Parathyroid adenoma (tissue), 2 donors: ENCODE measurements at regions not wholly inside any gene's neighbourhood (a gene's known extent, or its start where the extent isn't known, plus 50 kb on each side); places are given as distances from the start of the nearest gene placed in this dataset.

Experiments
- H2AFZ ChIP-seq: fragments of 300-600 bp; sonication (generic); one replicate; pipeline ENCODE4 v1.7.0; 2017; ENCODE audit warnings: antibody characterized with exemption, mild to moderate bottlenecking
- H3K27ac ChIP-seq: fragments of 300-600 bp; sonication (generic); one replicate; pipeline ENCODE4 v1.7.0; 2017
- H3K27me3 ChIP-seq: fragments of 300-600 bp; sonication (generic); one replicate; pipeline ENCODE4 v1.7.0; 2017; ENCODE audit warnings: low read length; ENCODE audit not compliant: control insufficient read depth, insufficient read depth
- H3K36me3 ChIP-seq: fragments of 300-600 bp; sonication (generic); one replicate; pipeline ENCODE4 v1.7.0; 2017; ENCODE audit warnings: low read length; ENCODE audit not compliant: control insufficient read depth, insufficient read depth
- H3K4me1 ChIP-seq: fragments of 300-600 bp; sonication (generic); one replicate; pipeline ENCODE4 v1.7.0; 2017; ENCODE audit warnings: control low read depth
- H3K4me2 ChIP-seq: fragments of 300-600 bp; sonication (generic); one replicate; pipeline ENCODE4 v1.7.0; 2017; ENCODE audit warnings: low read length
- H3K4me3 ChIP-seq: fragments of 300-600 bp; sonication (generic); one replicate; pipeline ENCODE4 v1.7.0; 2017; ENCODE audit warnings: low read depth, low read length
- H3K79me2 ChIP-seq: fragments of 300-600 bp; sonication (generic); one replicate; pipeline ENCODE4 v1.7.0; 2017; ENCODE audit warnings: control low read depth
- H3K9ac ChIP-seq: fragments of 300-600 bp; sonication (generic); one replicate; pipeline ENCODE4 v1.7.0; 2017; ENCODE audit warnings: mild to moderate bottlenecking
- H3K9me3 ChIP-seq: fragments of 300-600 bp; sonication (generic); one replicate; pipeline ENCODE4 v1.7.0; 2017; ENCODE audit warnings: low read length; ENCODE audit not compliant: control insufficient read depth
- CTCF ChIP-seq: fragments of 300-600 bp; sonication (generic); IDR thresholded peaks from one replicate; pipeline ENCODE4 v1.7.0; 2017; ENCODE audit warnings: antibody characterized with exemption, mild to moderate bottlenecking
- donor health status: primary hyperparathyroidism.

- no peak overlapping the region for H3K27ac ChIP-seq
Measured at GRCh38 chr9:81150016-81150625, 539.2 kb downstream of the TLE1 start.

GRCh38 chr9:81146684-81147337 lies 542.5 kb downstream of the TLE1 start:
- Histone ChIP-seq H2AFZ (no peak overlapping the region), H3K4me2 (no peak overlapping the region), H3K79me2 (no peaks in the 10 kb centered on the region), H3K36me3 (no peaks in the 10 kb centered on the region), H3K9me3 (no peaks in the 10 kb centered on the region), H3K9ac (no peak overlapping the region), H3K4me3 (no peak overlapping the region), H3K4me1 (no peaks in the 10 kb centered on the region), H3K27ac (no peak overlapping the region), H3K27me3 (no peaks in the 10 kb centered on the region)
- TF ChIP-seq CTCF, result no peak

More at GRCh38 chr9:81150016-81150625, 539.2 kb downstream of the TLE1 start:
- Histone ChIP-seq H3K4me3 (no peak overlapping the region), H3K27me3 (no peaks in the 10 kb centered on the region), H3K36me3 (no peaks in the 10 kb centered on the region), H3K4me1 (no peaks in the 10 kb centered on the region), H3K9me3 (no peaks in the 10 kb centered on the region), H3K79me2 (no peaks in the 10 kb centered on the region), H3K4me2 (no peak overlapping the region), H3K9ac (no peak overlapping the region), H2AFZ (no peak overlapping the region)
- TF ChIP-seq CTCF, result no peak

- no peak overlapping the region for H3K4me2 ChIP-seq
- H3K4me1 ChIP-seq, result no peaks in the 10 kb centered on the region
- no peak overlapping the region for H2AFZ ChIP-seq
- no peak for TF ChIP-seq CTCF
- H3K27me3 ChIP-seq, result no peaks in the 10 kb centered on the region
- H3K4me3 ChIP-seq, result no peak overlapping the region
- no peak overlapping the region for H3K27ac ChIP-seq
- H3K9ac ChIP-seq, result no peak overlapping the region
- H3K9me3 ChIP-seq, result no peaks in the 10 kb centered on the region
- H3K36me3 ChIP-seq, result no peaks in the 10 kb centered on the region
- no peaks in the 10 kb centered on the region for H3K79me2 ChIP-seq
Measured at GRCh38 chr9:81146241-81146640, 543.1 kb downstream of the TLE1 start.

- Histone ChIP-seq H3K4me3 (no peak overlapping the region), H2AFZ (no peak overlapping the region), H3K79me2 (no peaks in the 10 kb centered on the region), H3K9ac (no peak overlapping the region), H3K27me3 (no peaks in the 10 kb centered on the region), H3K27ac (no peak overlapping the region), H3K4me1 (no peaks in the 10 kb centered on the region), H3K4me2 (no peak overlapping the region), H3K36me3 (no peaks in the 10 kb centered on the region), H3K9me3 (no peaks in the 10 kb centered on the region)
- no peak for TF ChIP-seq CTCF
Measured at GRCh38 chr9:81145331-81145963, 543.9 kb downstream of the TLE1 start.
